Endothelial cell of umbilical vein (primary cell): ENCODE measurements at regions not wholly inside any gene's neighbourhood (a gene's known extent, or its start where the extent isn't known, plus 50 kb on each side); places are given as distances from the start of the nearest gene placed in this dataset.

Experiments used
- BruUV-seq: library from RNA; stranded (reverse); fragments of 400-500 nt; replicated peaks from 2 replicates; lab custom pipeline; 2021; lab: Mats Ljungman, UMichigan
- CTCF ChIA-PET: fragments of 300-600, 350-600 bp; sonication (Branson Sonifier 250); formaldehyde crosslinking; loops from one replicate; lab custom pipeline; 2021; ENCODE audit warnings: antibody characterized with exemption, inconsistent platforms; lab: Charles Lee
- POLR2A ChIA-PET: fragments of 300-600, 350-600 bp; sonication (Branson Sonifier 250); formaldehyde crosslinking; loops from one replicate; lab custom pipeline; 2021; ENCODE audit warnings: antibody characterized with exemption, inconsistent platforms; lab: Charles Lee
- DNase-seq: peaks from one replicate; pipeline ENCODE4 v3.0.0-alpha.2; 2011; ENCODE audit warnings: low read depth, low spot score
- FAIRE-seq: peaks from 2 replicates; lab custom pipeline; 2011; peaks lifted over from hg19 to GRCh38; lab: Jason Lieb, UNC
- H2AFZ ChIP-seq: 2 replicates; pipeline ENCODE4 v1.6.0; 2012; ENCODE audit warnings: low read depth, low read length, control low read depth, inconsistent platforms
- H3K27ac ChIP-seq: 2 replicates; pipeline ENCODE4 v1.5.1; 2011; ENCODE audit warnings: low read depth, mild to moderate bottlenecking, control low read depth, low read length, moderate library complexity; ENCODE audit not compliant: insufficient read depth
- H3K27me3 ChIP-seq, 2 experiments: 2 replicates each; pipeline versions ENCODE4 v1.6.0 to v1.6.1; 2011; ENCODE audit warnings: low read length in 2 of 2, mixed read lengths in 1 of 2; ENCODE audit not compliant: control insufficient read depth in 2 of 2, insufficient read depth in 2 of 2
- H3K36me3 ChIP-seq, 2 experiments: 2 replicates in 1 of 2; 3 replicates in 1 of 2; pipeline ENCODE4 v1.5.1; 2011; ENCODE audit warnings: low read length in 2 of 2, mild to moderate bottlenecking in 1 of 2, moderate library complexity in 1 of 2; ENCODE audit not compliant: control insufficient read depth in 2 of 2, insufficient read depth in 2 of 2; ENCODE audit errors: extremely low read depth in 1 of 2
- H3K4me1 ChIP-seq: 3 replicates; pipeline ENCODE4 v1.5.1; 2011; ENCODE audit warnings: mild to moderate bottlenecking, low read length; ENCODE audit not compliant: control insufficient read depth, insufficient read depth; ENCODE audit errors: extremely low read depth
- H3K4me2 ChIP-seq: 2 replicates; pipeline ENCODE4 v1.6.1; 2011; ENCODE audit warnings: low read length, control low read depth, mixed read lengths; ENCODE audit not compliant: insufficient read depth
- H3K4me3 ChIP-seq, 3 experiments: fragments of 200-600 bp in 1 of 3; sonication (generic), shearing (Covaris generic) in 1 of 3; replicated peaks in 1 of 3; 2 replicates each; pipeline ENCODE4 v1.5.1; 2011 to 2016; ENCODE audit warnings: control low read depth in 3 of 3, low read length in 3 of 3, mild to moderate bottlenecking in 2 of 3, inconsistent platforms in 1 of 3, low read depth in 1 of 3, moderate library complexity in 1 of 3; ENCODE audit not compliant: insufficient read depth in 1 of 3
- H3K79me2 ChIP-seq: 2 replicates; pipeline ENCODE4 v1.6.0; 2012; ENCODE audit warnings: low read length, inconsistent platforms; ENCODE audit not compliant: control insufficient read depth, insufficient read depth
- H3K9ac ChIP-seq: replicated peaks from 2 replicates; pipeline ENCODE3; 2011; ENCODE audit warnings: low read length, control low read depth; ENCODE audit not compliant: insufficient read depth; ENCODE audit errors: extremely low read depth
- H3K9me1 ChIP-seq: replicated peaks from 3 replicates; pipeline ENCODE4 v1.6.0; 2011; ENCODE audit warnings: mild to moderate bottlenecking, low read length; ENCODE audit not compliant: control insufficient read depth, insufficient read depth; ENCODE audit errors: extremely low read depth
- H3K9me3 ChIP-seq: replicated peaks from 2 replicates; pipeline ENCODE4 v1.5.1; 2012; ENCODE audit warnings: low read length, inconsistent platforms; ENCODE audit not compliant: control insufficient read depth, insufficient read depth
- H4K20me1 ChIP-seq: replicated peaks from 2 replicates; pipeline ENCODE3; 2011; ENCODE audit warnings: mild to moderate bottlenecking, low read length; ENCODE audit not compliant: control insufficient read depth, insufficient read depth; ENCODE audit errors: extremely low read depth
- CTCF ChIP-seq, 2 donors: IDR thresholded peaks; 1 replicate in 1 of 2; 2 replicates in 1 of 2; pipeline ENCODE4 v1.5.1; 2011; ENCODE audit warnings: low read length in 2 of 2, mild to moderate bottlenecking in 2 of 2, moderate library complexity in 2 of 2, control low read depth in 1 of 2, inconsistent platforms in 1 of 2, low read depth in 1 of 2; ENCODE audit not compliant: insufficient read depth in 1 of 2; ENCODE audit errors: extremely low read depth in 1 of 2
- EZH2 ChIP-seq: IDR thresholded peaks from 2 replicates; pipeline ENCODE4 v1.6.1; 2012; ENCODE audit warnings: borderline replicate concordance, low read depth, mild to moderate bottlenecking, moderate library complexity, low read length, inconsistent platforms; ENCODE audit not compliant: severe bottlenecking
- FOS ChIP-seq: IDR thresholded peaks from 2 replicates; pipeline ENCODE4 v1.6.1; 2011; ENCODE audit warnings: mild to moderate bottlenecking, low read length, moderate library complexity, borderline replicate concordance; ENCODE audit not compliant: insufficient read depth
- GATA2 ChIP-seq: IDR thresholded peaks from 2 replicates; pipeline ENCODE4 v1.7.0; 2011; ENCODE audit warnings: low read depth, mild to moderate bottlenecking, moderate library complexity, mixed read lengths, low read length; ENCODE audit not compliant: insufficient read length, insufficient read depth
- JUN ChIP-seq: IDR thresholded peaks from 2 replicates; pipeline ENCODE4 v1.6.1; 2011; ENCODE audit warnings: borderline replicate concordance, low read depth; ENCODE audit not compliant: insufficient read length, insufficient read depth
- MAX ChIP-seq: IDR thresholded peaks from 2 replicates; pipeline ENCODE4 v1.6.1; 2011; ENCODE audit not compliant: insufficient read depth, insufficient read length
- MYC ChIP-seq: IDR thresholded peaks from one replicate; pipeline ENCODE4 v1.6.1; 2011; ENCODE audit warnings: mild to moderate bottlenecking, low read depth, low read length
- POLR2A ChIP-seq: IDR thresholded peaks from 2 replicates; pipeline ENCODE4 v1.6.1; 2012; ENCODE audit warnings: low read depth, mild to moderate bottlenecking, control low read depth, low read length
- POLR2AphosphoS5 ChIP-seq: IDR thresholded peaks from 2 replicates; pipeline ENCODE4 v1.6.1; 2012; ENCODE audit warnings: low read depth, mild to moderate bottlenecking, control low read depth, low read length, moderate library complexity; ENCODE audit not compliant: insufficient read depth
- dilution Hi-C: fragments of 300-500 bp; cut with MboI; formaldehyde crosslinking; loops from one replicate; pipeline ENCODE4 v1.15.0; 2019; ENCODE audit warnings: low sequenced_read_pairs; ENCODE audit not compliant: extremely low pct_ligation_motif_present
- intact Hi-C: fragments of 100-400 bp; cut with micrococcal nuclease; formaldehyde crosslinking; loops from one replicate; pipeline ENCODE4 v1.10.0; 2022

GRCh38 chr22:49104434-49104833 lies 723.2 kb downstream of the BRD1 start:
- BruUV-seq, result no TSS peak
- DNase-seq, result no peak
- peaks cover 8% of the 10 kb centered on the region for H3K9me3 ChIP-seq
- H4K20me1 ChIP-seq, result no peaks in the 10 kb centered on the region
- H3K9ac ChIP-seq, result no peak overlapping the region
- no peak overlapping the region for H2AFZ ChIP-seq
- CTCF ChIA-PET, result no interaction called here
- FAIRE-seq, result no peak
- H3K4me2 ChIP-seq, result no peak overlapping the region
- no peak overlapping the region for H3K4me3 ChIP-seq
- intact Hi-C loops, result no loop called here
- dilution Hi-C loops, result no loop called here
- no peaks in the 10 kb centered on the region for H3K4me1 ChIP-seq
- no peak overlapping the region for H3K27ac ChIP-seq
- POLR2A ChIA-PET, result no interaction called here
- H3K9me1 ChIP-seq, result no peaks in the 10 kb centered on the region
- H3K27me3 ChIP-seq, result no peaks in the 10 kb centered on the region
- no peak for TF ChIP-seq MYC
- no peak for TF ChIP-seq GATA2
- TF ChIP-seq MAX, result no peak
- no peak for TF ChIP-seq JUN
- TF ChIP-seq FOS, result no peak
- no peaks in the 10 kb centered on the region for H3K36me3 ChIP-seq
- no peaks in the 10 kb centered on the region for H3K79me2 ChIP-seq

- H3K4me3 ChIP-seq, result no peak overlapping the region
- intact Hi-C loops, result no loop called here
- dilution Hi-C loops, result no loop called here
- H3K9me1 ChIP-seq, result no peaks in the 10 kb centered on the region
- H4K20me1 ChIP-seq, result no peaks in the 10 kb centered on the region
- DNase-seq, result no peak
- no peak overlapping the region for H2AFZ ChIP-seq
- BruUV-seq, result no TSS peak
- H3K9me3 ChIP-seq, result peaks cover 8% of the 10 kb centered on the region
- H3K27ac ChIP-seq, result no peak overlapping the region
- H3K27me3 ChIP-seq, result no peaks in the 10 kb centered on the region
- no peak for FAIRE-seq
- H3K79me2 ChIP-seq, result no peaks in the 10 kb centered on the region
- no peak overlapping the region for H3K4me2 ChIP-seq
- ChIA-PET POLR2A (no interaction called here), CTCF (no interaction called here)
- TF ChIP-seq GATA2 (no peak), JUN (no peak), CTCF (IDR thresholded peaks at IDR 0.05; ENCODE audit: extremely low read depth in 1 of 2, insufficient read depth in 1 of 2, low read depth in 1 of 2, low read length in 2 of 2) (no peak), EZH2 (no peak), POLR2A (no peak), POLR2AphosphoS5 (no peak), MAX (no peak), FOS (no peak), MYC (no peak)
- no peaks in the 10 kb centered on the region for H3K4me1 ChIP-seq
- no peak overlapping the region for H3K9ac ChIP-seq
- no peaks in the 10 kb centered on the region for H3K36me3 ChIP-seq
Observed at GRCh38 chr22:49103314-49104059, 724.2 kb downstream of the BRD1 start.
